GM19463 (cell line): ENCODE measurements at regions not wholly inside any gene's neighbourhood (a gene's known extent, or its start where the extent isn't known, plus 50 kb on each side); places are given as distances from the start of the nearest gene placed in this dataset.
"Not testable (repeated sequence)": the region's sequence is repeated elsewhere in the genome, so short reads cannot be mapped to it uniquely, and the experiment has no call there.

ENCODE experiments used
- ATAC-seq: cut with Tn5 transposase; IDR thresholded peaks from one replicate; pipeline ENCODE4 v1.9.1; 2021; ENCODE audit warnings: mild to moderate bottlenecking, moderate library complexity; ENCODE audit not compliant: unreplicated experiment

- no peak for ATAC-seq
Observed at GRCh38 chr6:84635081-84635761, 129.2 kb downstream of the TBX18 start.

- ATAC-seq: no peak
Observed at GRCh38 chr6:84633771-84634170, 130.6 kb downstream of the TBX18 start.

GRCh38 chr6:84626527-84626926 is 137.9 kb downstream of the TBX18 start:
- ATAC-seq: not testable (repeated sequence)

- no peak for ATAC-seq
Observed at GRCh38 chr6:84625506-84625905, 138.9 kb downstream of the TBX18 start.

- no peak for ATAC-seq
Observed at GRCh38 chr6:84623956-84624680, 140.3 kb downstream of the TBX18 start.

GRCh38 chr6:84618836-84619235 is 145.6 kb downstream of the TBX18 start:
- ATAC-seq: no peak

- no peak for ATAC-seq
Observed at GRCh38 chr6:84618046-84618752, 146.2 kb downstream of the TBX18 start.

- ATAC-seq: no peak
Observed at GRCh38 chr6:84615987-84616386, 148.4 kb downstream of the TBX18 start.

- no peak for ATAC-seq
Observed at GRCh38 chr6:84615113-84615850, 149.1 kb downstream of the TBX18 start.

GRCh38 chr6:84606860-84607259 is 157.5 kb downstream of the TBX18 start:
- ATAC-seq: no peak

- no peak for ATAC-seq
Observed at GRCh38 chr6:84605298-84605697, 159.1 kb downstream of the TBX18 start.

GRCh38 chr6:84601366-84601765 is 163.0 kb downstream of the TBX18 start:
- no peak for ATAC-seq

GRCh38 chr6:84599991-84600390 is 164.4 kb downstream of the TBX18 start:
- no peak for ATAC-seq

GRCh38 chr6:84597238-84597875 is 167.0 kb downstream of the TBX18 start:
- no peak for ATAC-seq

- ATAC-seq: no peak
Observed at GRCh38 chr6:84596488-84596887, 167.9 kb downstream of the TBX18 start.

GRCh38 chr6:84588697-84589080 is 175.7 kb downstream of the TBX18 start:
- no peak for ATAC-seq

- ATAC-seq: not testable (repeated sequence)
Observed at GRCh38 chr6:84587994-84588696, 176.3 kb downstream of the TBX18 start.

- not testable (repeated sequence) for ATAC-seq
Observed at GRCh38 chr6:84587202-84587940, 177.0 kb downstream of the TBX18 start.

GRCh38 chr6:84583784-84584183 is 180.6 kb downstream of the TBX18 start:
- ATAC-seq: no peak
